Right lung (tissue), 2 donors: ENCODE measurements at regions not wholly inside any gene's neighbourhood (a gene's known extent, or its start where the extent isn't known, plus 50 kb on each side); places are given as distances from the start of the nearest gene placed in this dataset.

Experiments used
- DNase-seq, 2 donors: peaks; one replicate each; pipeline ENCODE4 v3.0.0-alpha.2; 2013

DNA sequence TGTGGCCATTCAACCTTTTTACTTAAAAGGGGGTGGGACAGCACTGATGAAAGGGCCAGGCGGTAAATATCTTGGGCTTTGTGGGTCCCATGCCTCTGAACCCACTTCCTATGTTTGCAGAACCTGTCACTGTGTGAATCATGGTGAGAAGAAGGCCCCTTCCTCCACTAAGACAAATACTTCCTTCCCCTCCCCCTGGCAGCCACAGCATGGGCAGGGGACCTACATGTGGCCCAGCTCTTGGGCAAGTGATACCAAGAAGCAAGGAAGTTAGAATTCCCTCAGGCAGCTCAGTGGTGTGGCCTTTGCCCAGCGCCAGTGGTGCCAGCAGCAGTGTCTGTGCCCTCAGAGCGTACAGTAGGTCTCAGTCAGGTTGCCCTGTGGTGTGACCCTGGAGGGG, 168.6 kb downstream of the TRIM33 start:
- no peak for DNase-seq

DNA sequence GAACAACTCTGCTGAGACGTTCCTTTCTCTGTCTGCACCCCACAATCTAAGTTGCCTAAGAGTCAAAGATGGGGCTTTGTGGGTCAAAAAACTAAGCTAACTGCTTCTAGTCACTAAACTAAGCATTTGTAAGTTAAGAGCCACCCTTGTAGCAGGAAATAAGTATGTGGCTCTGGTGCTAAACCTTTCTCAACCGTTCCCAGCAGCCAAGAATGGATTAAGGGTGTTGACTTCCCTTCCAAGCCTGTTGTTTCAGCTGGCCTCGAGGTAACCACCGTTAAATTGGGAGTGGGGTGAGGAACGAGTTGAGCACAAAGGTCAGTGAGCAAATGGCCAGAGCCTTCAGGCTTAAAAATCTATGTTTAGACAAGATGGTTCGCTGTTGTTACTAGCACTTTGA, 169.1 kb downstream of the TRIM33 start:
- no peak for DNase-seq

GRCh38 chr1:114341299-114341698, 169.7 kb downstream of the TRIM33 start:
- no peak for DNase-seq

DNA sequence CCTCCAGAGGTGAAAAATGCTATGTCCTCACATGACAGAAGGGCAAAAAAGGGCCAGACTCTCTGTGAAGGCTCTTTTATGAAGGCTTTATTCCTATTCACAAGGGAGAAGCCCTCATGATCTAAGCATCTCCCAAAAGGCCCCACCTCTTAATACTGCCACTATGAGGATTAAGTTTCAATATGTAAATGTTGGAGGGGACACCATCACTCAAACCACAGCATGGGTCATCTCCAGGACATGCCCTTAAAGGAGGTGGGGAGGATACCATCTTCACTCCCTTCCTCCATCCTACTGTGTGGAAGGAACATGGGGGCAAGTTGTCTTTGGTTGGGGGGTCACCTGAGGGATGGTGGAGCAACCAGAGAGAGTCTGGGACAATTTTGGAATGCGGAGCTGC, 170.1 kb downstream of the TRIM33 start:
- no peak for DNase-seq

- no peak for DNase-seq
These were observed 171.6 kb downstream of the TRIM33 start for GRCh38 chr1:114339379-114339778.

DNA sequence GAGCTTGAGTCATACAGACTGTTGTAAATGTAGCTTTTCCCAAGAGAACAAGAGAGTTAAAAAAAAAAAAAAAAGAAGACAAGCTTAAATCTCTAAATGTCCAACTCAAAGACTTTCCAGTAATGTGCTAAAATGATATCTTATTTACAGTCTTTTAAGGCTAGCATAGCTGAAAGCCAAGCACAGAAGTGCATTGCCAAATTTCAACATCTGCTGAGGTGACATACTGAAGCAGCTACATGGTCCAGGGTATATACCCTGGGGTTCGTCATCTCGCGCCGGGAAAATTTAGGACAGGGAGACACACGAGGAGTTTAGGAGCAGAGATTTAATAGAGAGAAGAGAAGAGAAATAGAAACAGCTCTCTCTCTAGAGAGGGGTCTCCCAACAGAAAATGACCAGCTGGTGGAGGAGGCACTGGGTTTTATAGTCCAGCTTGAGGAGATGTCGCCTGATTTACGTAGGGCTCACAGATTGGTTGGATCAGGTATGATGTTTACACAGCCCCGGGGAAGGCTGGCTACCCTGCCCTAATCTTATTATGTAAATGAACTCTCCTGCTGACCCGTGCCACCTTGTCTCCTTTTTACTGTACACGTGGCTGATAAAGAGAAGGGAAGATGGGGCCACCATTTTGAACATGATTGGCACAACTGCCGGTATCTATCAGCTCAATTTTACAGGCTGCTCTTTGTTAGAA, 172.7 kb downstream of the TRIM33 start:
- DNase-seq, result peak; percentile 45 to 46

- DNase-seq, result no peak
These were observed 173.6 kb downstream of the TRIM33 start for GRCh38 chr1:114337417-114337816.

- DNase-seq, result no peak
These were observed 174.6 kb downstream of the TRIM33 start for GRCh38 chr1:114336360-114336759.

DNA sequence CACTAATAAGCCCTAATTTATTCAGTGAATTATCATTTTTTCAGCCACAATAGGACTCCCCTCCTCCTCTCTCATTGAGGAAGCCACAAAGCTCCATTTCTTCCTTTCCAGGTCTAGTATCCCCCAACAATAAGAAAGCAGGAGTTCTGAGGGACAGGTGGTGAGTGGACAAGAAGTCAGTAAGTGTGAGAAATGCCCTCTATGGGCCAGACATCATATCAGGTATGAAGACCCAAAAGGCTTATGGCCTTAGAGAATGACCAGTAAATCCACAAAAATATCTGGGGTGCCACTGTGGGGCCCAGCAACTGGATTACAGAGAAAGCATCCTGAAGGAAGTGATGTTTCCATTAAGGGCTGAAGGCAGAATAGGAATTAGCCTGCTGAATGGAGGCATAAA, 175.7 kb downstream of the TRIM33 start:
- DNase-seq, result no peak

GRCh38 chr1:114334297-114334696, 176.7 kb downstream of the TRIM33 start:
- DNase-seq, result no peak

DNA sequence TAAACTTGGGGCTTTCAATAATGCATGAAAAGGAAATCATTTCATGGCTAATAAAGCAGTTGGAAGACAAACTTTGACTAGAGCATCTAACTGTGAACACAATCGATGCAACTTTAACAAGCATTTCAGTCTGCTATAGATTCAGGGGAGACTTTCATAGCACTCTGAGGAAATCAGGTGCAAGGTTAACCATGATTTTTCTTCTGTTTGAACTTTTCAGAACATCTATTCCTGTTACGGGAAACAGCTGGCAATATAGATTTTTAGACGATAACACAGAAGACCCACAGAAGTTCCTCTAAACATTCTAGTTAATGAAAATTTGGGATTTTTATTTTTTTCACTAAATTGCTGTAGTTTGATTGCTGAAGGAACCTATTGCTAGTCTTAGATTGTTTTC, 177.3 kb downstream of the TRIM33 start:
- DNase-seq, result no peak

- no peak for DNase-seq
These were observed 178.3 kb upstream of the SYT6 start for GRCh38 chr1:114331936-114332335.

- no peak for DNase-seq
These were observed 176.8 kb upstream of the SYT6 start for GRCh38 chr1:114330451-114330983.

- DNase-seq, result no peak
These were observed 174.8 kb upstream of the SYT6 start for GRCh38 chr1:114328361-114328904.

DNA sequence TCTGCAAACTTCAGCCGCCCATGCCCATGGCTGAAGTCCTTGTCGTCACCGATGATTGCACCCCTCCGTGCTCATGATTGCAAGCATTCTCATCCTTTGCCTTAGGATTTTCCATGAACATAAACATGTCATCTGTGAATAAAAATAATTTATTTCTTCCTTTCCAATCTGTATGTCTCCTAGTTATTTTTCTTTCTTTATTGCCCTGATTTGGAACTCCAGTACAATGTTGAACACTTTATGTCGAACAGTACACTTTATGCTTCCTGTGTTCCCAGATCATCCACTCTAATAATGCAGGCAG, 170.9 kb upstream of the SYT6 start:
- DNase-seq, result no peak

DNA sequence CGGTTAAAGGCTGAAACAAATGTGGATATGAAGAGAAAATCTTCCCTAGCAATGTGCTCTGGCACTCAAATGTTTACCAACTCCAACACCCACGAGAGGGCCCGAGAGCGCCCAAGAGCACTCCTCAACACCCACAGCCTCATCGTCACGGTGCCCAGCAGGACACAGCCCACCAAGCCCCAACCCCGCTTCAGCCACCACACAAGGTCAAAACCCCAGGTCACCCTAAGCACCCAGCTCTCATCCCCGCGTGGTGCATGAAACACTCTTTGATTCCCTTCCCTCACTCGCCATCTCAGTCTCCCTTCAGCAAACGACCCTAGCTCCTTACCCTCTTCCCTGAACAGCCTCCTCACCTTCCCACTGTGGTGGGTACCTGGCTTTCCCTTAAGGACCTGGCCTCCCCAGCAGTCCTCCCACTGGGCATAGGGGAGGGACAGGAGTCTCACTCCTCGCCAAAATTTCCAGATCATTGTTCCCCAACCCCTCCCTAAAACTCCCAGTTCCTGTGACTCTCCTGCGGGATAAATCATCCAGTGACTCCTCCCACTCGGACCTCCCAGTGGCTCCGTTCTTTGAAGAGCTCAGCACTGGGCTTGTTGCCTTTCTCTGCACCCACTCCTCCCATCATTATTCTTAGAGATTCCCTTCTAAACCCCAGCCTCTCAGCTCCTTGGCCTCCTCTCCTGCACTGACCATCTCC, 170.4 kb upstream of the SYT6 start:
- no peak for DNase-seq

DNA sequence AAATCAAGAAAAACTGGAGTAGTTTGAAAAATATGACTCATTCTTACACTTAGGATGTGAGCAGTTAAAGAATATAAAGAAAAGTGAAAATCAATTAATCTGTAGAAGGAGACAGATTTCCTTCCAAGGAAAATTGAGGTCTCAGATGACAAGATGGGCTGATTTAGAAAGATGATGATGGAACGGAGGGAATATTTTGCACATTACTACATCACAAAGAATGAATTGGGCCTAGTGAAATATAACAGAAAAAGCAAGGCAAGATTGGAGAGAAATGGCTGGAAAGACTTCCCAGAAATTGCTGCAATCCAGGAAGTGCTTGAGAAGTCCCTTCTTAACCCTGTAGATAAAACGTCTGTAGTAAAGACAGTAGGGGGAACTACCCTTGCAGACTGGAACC, 169.1 kb upstream of the SYT6 start:
- no peak for DNase-seq

GRCh38 chr1:114322207-114322606, 168.5 kb upstream of the SYT6 start:
- DNase-seq, result no peak

GRCh38 chr1:114320586-114320985, 166.9 kb upstream of the SYT6 start:
- DNase-seq, result no peak

DNA sequence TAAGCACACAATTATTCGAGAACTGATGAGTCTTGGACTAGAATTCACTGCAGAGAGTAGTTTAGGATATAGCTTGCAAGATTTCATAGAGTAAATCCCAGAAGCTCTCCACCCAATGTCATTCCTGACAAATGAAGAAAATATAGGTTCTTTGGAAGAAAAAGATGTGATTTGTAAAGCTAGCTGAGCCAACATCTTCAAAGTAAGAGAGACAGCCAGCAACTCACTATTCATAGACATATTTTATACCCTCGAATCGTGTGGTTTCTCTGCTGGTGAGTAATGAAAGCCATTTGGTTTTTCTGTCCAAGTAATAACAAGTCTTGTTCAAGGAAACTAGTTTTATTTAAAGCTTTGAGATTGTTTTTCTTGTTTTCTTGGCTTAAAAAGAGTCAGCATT, 165.7 kb upstream of the SYT6 start:
- no peak for DNase-seq

- no peak for DNase-seq
These were observed 165.3 kb upstream of the SYT6 start for GRCh38 chr1:114318961-114319360.

DNA sequence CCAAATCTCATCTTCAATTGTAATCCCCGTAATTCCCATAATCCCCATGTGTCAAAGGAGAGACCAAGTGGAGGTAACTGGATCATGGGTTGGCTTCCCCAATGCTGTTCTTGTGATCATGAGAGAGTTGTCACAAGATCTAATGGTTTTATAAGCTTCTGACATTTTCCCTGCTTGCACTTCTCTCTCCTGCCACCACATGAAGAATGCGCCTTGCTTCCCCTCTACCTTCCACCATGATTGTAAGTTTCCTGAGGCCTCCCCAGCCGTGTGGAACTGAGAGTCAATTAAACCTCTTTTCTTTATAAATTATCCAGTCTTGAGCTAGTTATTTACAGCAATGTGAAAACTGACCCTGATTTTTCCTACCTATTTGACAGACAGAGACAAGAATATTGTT, 162.5 kb upstream of the SYT6 start:
- no peak for DNase-seq

DNA sequence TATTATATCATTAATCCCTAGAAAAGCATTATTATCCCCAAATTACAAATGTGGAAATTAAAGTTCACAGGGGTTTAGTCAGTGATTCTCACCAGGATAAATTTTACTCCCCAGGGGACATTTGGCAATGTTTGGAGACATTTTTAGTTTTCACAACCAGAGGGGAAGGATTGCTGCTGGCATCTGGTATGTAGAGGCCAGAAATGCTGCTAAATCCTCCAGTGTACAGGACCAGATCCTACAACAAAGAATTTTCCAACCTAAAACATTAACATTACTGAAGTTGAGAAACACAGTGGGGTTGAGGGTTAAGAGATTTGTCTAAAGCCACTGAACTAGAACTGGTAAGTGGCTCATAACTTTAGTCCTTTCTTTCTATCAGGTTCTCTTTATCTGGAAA, 162.0 kb upstream of the SYT6 start:
- DNase-seq, result no peak

DNA sequence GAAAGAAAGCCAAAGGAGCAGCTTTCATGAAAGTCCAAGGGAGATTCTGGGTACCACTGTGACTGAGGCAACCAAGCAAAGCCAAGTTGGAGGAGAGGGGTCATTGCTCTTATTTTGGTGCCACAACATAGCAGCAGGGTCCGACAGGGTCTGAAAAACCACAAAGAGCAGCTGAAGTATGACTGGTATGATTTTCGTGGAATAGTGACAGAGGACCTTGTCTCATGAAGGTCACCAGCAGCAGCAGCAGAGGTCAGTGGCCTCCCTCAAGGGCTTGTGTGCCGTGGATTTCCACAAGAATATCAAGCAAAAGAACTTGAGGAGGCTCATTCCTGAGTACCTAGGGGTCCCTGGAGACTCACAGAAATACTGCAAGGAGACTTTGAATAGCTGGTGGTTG, 160.9 kb upstream of the SYT6 start:
- no peak for DNase-seq
